ENCODE measurements at regions not wholly inside any gene's neighbourhood (a gene's known extent, or its start where the extent isn't known, plus 50 kb on each side); places are given as distances from the start of the nearest gene placed in this dataset.

GRCh38 chr9:99634186-99634585 is 187.5 kb upstream of the NR4A3 start:
- TF ChIP-seq, protein P1, sequence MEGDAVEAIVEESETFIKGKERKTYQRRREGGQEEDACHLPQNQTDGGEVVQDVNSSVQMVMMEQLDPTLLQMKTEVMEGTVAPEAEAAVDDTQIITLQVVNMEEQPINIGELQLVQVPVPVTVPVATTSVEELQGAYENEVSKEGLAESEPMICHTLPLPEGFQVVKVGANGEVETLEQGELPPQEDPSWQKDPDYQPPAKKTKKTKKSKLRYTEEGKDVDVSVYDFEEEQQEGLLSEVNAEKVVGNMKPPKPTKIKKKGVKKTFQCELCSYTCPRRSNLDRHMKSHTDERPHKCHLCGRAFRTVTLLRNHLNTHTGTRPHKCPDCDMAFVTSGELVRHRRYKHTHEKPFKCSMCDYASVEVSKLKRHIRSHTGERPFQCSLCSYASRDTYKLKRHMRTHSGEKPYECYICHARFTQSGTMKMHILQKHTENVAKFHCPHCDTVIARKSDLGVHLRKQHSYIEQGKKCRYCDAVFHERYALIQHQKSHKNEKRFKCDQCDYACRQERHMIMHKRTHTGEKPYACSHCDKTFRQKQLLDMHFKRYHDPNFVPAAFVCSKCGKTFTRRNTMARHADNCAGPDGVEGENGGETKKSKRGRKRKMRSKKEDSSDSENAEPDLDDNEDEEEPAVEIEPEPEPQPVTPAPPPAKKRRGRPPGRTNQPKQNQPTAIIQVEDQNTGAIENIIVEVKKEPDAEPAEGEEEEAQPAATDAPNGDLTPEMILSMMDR (IDR thresholded peaks at IDR 0.05), result no peak
- H3K27ac ChIP-seq, result no peak overlapping the region
- no peaks in the 10 kb centered on the region for H3K36me3 ChIP-seq
- no peaks in the 10 kb centered on the region for H3K9me3 ChIP-seq
- H3K4me1 ChIP-seq, result peaks cover 0 to 6% (median 0%) of the 10 kb centered on the region in 9 donors
- WGBS, 2 donors, result 88 to 89% methylated on average over 3 of the region's 3 CpGs
- no peak for ATAC-seq
- no peak for DNase-seq
- H3K4me3 ChIP-seq, result no peak overlapping the region
- H3K27me3 ChIP-seq, result no peaks in the 10 kb centered on the region
- intact Hi-C loops (cut with DNase I), result no loop called here

- Histone ChIP-seq H3K4me3 (no peak overlapping the region), H3K36me3 (no peaks in the 10 kb centered on the region), H3K27me3 (no peaks in the 10 kb centered on the region), H3K9me3 (no peaks in the 10 kb centered on the region), H3K27ac (no peak overlapping the region), H3K4me1 (peaks cover 0 to 6% (median 0%) of the 10 kb centered on the region in 9 donors)
- TF ChIP-seq, protein P1 (IDR thresholded peaks at IDR 0.05), result no peak
- no peak for ATAC-seq
- WGBS, 2 donors, result 91 to 94% methylated on average over 3 of the region's 3 CpGs
- DNase-seq, result no peak
- intact Hi-C loops (cut with DNase I), result no loop called here
Measured at GRCh38 chr9:99635032-99635431, 186.7 kb upstream of the NR4A3 start.

DNA sequence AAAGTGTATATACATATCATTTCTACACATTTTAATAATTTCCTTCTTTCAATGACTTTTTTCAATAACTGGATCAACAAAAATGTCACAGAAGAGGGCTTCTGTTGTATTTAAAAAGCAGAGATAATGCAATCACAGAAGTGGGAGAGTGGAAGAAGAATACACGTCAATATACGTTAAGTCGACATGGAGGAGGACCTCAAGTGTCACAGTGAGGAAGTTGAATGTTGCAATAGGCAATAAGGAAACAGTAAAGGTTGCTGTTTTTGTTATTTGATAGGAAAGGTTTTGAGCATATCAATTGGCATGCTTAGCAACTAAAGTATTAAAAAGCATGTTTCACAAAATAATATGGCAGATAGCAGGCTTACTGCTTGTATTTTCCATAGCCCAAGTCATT is 184.0 kb upstream of the NR4A3 start:
- TF ChIP-seq, protein P1 (IDR thresholded peaks at IDR 0.05), result no peak
- WGBS, 2 donors, result 77 to 78% methylated on average over 3 of the region's 3 CpGs

DNA sequence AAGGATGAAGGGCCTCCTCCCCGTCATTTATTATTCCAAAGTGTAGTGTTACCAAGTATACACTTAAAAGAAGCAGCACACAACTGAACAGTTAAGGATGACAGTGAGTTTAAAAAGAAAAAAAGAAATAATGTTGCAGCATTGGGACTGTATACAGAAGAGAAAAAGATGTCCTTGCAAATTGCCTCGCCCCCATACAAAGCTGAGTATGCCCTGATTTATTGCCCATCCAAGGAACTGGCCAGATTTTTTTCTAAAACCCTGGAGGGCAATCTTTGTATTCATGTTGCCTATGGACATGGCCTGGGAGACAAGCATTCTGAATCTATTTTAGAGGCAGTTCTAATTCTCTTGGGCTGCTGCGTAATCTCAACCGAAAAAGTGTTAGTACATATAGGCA is 182.7 kb upstream of the NR4A3 start:
- intact Hi-C loops (cut with DNase I), result no loop called here
- Histone ChIP-seq H3K27ac (no peak overlapping the region), H3K4me1 (peaks cover 0 to under 1% (median 0%) of the 10 kb centered on the region in 9 donors), H3K36me3 (no peaks in the 10 kb centered on the region), H3K27me3 (no peaks in the 10 kb centered on the region), H3K4me3 (no peak overlapping the region), H3K9me3 (peaks cover 0 to 11% (median 0%) of the 10 kb centered on the region in 11 donors)
- ATAC-seq (no peak), DNase-seq (no peak)
- 93 to 95% methylated on average over 4 of the region's 4 CpGs for WGBS, 2 donors
- TF ChIP-seq, protein P1 (IDR thresholded peaks at IDR 0.05), result no peak

More for the DNA sequence above, 184.0 kb upstream of the NR4A3 start:
- Histone ChIP-seq H3K27me3 (no peaks in the 10 kb centered on the region), H3K4me3 (no peak overlapping the region), H3K36me3 (no peaks in the 10 kb centered on the region), H3K4me1 (peaks cover 0 to 6% (median 0%) of the 10 kb centered on the region in 9 donors), H3K9me3 (peaks cover 0 to 11% (median 0%) of the 10 kb centered on the region in 11 donors), H3K27ac (no peak overlapping the region)
- no peak for ATAC-seq
- no peak for DNase-seq
- intact Hi-C loops (cut with DNase I), result no loop called here
